Posterior vena cava (tissue), 2 donors: ENCODE measurements at regions not wholly inside any gene's neighbourhood (a gene's known extent, or its start where the extent isn't known, plus 50 kb on each side); places are given as distances from the start of the nearest gene placed in this dataset.

Experiments
- DNase-seq: peaks from one replicate; pipeline ENCODE4 v3.0.0-alpha.2; 2020; ENCODE audit warnings: low spot score
- intact Hi-C, 2 donors: fragments of 100-400 bp; cut with DNase I; formaldehyde crosslinking; loops; one replicate each; pipeline versions ENCODE4 v1.14.1 to v1.14.2; 2022 to 2023
- donor health status: DM: yes; HTN: yes; CAD: no.
- donor health status: DM: yes; HTN: yes; CAD: no.

DNA sequence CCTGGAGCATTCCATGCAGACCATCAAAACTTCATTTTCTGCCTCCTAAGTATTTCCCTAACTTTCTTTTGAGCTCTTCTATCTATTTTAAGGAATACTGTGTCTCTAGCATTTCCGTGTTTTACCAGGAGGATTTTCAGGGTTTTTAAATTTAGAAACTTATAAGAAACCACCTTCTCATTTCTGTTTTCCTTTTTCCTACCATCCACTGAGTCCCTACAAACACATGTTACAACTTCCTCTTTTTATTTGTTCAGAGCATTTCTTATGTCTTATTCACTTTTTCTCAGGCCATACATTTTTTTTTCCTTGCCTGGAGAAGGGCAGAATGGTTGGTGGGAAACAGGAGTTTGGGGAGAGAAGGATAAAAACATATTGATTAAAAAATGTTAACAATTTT lies 130.0 kb upstream of the BMP5 start:
- intact Hi-C loops, result no loop called here
- DNase-seq, result no peak

DNA sequence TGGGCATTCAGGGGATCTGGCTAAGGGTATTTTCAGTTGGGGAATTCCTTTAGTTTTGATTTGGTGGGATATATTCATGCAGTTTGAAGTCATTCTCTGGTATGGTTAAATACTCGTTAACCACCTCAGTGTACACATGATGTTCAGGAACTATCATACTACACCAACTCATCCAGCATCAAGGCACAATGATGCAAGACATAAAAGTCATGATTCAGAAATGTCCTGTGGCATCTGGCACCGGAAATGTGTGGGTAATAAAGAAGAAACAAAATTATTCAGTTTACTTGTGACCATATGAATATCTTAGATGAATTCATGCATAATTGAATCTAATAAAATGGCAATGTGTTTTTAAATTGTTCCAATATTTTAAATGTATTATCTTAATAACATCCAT lies 129.0 kb upstream of the BMP5 start:
- intact Hi-C loops, result no loop called here
- DNase-seq, result no peak

DNA sequence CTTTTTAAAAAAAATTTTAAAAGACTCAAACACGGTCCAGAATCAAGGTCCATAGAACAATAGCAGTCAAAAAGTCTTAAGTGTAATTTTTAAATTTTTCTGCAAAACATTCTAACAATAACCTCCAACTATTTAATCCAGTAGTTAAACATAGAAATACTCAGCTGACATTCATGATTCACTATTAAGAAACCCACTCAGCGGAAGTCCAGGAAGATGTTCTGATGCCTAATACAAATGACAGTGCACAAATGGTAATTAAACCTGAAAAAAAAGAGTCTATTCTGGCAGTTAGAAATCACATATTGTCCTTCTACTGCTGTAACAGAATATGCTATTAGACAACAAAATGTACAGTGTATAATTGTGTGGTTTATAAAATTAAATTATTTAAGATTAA lies 128.2 kb upstream of the BMP5 start:
- intact Hi-C loops, result no loop called here
- no peak for DNase-seq

DNA sequence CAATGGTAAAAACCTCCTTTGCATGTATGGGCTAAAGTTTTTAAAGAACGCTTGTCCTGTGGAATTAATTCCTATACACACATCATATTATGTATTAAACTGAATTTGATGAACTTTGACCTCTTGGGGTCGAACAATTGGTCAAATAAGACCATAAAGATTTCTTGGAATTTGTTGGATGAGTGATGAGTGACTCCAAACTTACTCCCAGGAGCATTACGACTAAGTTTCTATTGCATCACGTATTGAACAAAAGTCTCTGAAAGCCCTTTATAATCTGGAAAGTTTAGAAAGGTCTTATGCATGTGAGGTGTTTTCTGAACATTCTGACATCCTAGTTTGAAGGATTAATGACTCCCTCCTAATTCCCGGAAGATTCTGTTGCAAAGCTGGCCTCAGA lies 126.9 kb upstream of the BMP5 start:
- intact Hi-C loops, result no loop called here
- DNase-seq, result no peak

DNA sequence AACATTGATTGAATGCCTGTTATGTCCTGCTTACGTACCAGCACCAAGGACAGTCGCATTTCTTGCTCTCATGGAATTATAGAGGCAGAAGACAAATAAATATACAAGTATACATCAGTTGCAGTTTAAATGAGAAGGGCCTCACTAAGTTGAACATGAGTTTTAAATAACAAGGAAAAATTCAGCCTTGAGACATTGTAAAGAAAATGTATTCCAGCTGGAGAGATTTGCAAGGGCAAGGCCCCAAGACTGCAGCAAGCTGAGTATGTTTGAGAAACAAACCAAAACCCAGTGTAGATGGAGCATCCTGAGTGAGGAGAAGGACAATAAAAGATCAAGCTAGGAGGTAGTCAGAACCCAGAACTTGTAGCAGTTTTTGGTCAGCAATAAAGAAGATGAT lies 123.2 kb upstream of the BMP5 start:
- intact Hi-C loops, result no loop called here
- DNase-seq, result no peak

DNA sequence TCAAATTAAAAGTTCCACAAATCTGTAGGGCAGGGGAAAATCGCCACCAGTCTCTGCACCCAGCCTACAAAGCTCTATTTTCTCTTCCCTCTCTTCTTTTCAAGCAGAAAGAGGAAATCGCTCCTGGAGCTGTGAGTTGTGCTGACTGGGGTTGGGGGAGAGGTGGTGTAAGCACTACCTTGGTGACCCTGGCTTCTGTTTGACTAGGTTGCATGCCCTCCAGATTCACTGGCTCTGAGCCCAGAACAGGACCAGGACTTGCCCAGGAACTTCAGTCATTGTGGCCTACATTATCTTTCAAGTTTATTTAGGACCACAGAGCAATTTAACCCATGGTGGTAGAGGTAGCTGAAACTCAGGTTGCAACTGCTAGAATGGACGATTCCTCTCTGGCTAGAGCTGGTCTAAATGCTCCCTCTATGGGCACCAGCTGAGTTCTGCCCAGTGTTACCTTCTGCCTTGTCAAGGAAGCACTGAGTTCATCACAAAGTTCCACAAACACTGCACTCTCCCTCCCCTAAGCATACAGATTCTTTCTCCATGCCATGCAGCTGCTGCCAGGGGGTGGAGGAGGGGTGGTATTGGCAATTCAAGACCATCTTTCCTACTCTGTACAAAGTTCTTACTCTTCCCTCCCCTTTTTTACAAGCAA lies 122.0 kb upstream of the BMP5 start:
- DNase-seq, result no peak
- intact Hi-C loops, result no loop called here

DNA sequence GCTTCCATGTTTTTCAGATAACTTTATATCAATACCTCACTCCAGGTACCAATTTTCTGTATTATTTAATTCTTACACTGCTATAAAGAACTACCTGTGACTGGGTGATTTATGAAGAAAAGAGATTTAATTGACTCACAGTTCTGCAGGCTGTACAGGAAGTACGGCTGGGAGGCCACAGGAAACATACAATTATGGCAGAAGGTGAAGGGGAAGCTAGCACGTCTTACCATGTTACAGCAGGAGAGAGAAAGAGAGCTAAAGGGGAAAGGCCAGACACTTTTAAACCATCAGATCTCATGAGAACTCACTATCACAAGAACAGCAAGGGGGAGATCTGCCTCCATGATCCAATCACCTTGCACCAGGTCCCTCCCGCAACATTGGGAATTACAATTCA lies 119.1 kb upstream of the BMP5 start:
- intact Hi-C loops, result no loop called here

DNA sequence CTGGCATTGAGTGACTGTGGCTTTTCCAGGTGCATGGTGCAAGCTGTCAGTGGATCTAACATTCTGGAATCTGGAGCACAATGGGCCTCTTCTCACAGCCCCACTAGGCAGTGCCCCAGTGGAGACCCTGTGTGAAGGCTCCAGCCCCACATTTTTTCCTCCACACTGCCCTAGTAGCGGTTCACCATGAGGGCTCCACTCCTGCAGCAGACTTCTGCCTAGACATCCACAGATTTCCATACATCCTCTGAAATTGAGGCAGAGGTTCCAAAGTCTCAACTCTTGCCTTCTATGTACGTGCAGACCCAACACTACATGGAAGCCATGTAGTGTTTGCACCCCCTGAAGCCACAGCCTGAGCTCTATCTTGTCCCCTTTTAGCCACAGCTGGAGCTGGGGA lies 118.0 kb upstream of the BMP5 start:
- no peak for DNase-seq
- intact Hi-C loops, result no loop called here

More for the DNA sequence above, 119.1 kb upstream of the BMP5 start:
- DNase-seq, result no peak

DNA sequence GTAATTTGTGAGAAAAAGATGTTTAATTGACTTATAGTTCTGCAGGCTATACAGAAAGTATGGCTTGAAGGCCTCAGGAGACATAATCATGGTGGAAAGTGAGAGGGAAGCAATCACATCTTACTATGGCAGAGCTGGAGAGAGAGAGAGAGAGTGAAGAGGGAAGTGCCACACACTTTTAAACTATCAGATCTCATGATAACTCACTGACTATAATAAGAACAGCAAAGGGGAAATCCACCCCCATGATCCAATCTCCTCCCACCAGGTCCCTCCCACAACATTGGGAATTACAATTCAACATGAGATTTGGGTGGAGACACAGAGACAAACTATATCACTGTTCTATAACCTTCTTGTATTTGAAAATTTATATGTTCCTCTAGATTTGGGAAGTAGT lies 117.2 kb upstream of the BMP5 start:
- DNase-seq, result no peak
- intact Hi-C loops, result no loop called here

DNA sequence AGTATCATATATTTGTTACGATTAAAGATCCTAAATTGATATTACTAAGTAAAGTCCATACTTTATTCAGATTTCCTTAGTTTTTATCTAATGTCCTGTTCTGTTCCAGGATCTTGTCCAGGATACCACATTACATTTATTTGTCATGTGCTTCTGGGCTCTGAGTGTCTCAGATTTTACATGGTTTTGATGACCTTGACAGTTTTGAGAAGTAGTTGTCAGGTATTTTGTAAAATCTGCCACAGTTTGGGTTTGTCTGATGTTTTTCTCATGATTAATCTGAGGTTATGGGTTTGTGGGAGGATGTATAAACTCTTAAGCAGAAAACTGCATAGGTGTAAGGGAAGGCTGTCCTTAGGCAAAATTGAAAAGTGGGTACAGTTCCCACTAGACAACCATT lies 109.9 kb upstream of the BMP5 start:
- no peak for DNase-seq
- intact Hi-C loops, result no loop called here

DNA sequence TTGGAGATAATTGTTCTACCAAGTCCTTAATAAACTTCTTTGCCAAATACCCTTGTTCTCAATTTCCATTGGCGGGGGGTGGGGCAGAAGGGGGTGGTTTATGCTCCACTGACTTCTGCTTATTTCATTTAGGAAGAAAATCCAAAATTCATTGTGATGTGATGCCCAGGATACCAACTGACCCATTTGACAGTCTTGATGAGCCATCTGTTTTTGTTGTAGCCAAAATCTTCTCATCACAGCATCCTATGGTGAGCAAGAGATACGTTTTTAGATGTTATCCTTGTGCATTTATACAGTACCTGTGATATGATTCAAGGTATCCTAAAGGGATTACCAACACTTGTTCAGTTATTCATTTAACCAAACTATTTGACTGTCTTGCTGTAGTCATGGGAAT lies 108.5 kb upstream of the BMP5 start:
- no peak for DNase-seq
- intact Hi-C loops, result loop anchor here in 1 of 2 donors (5.0 kb wide), 1 partner anchor 308 kb away; no protein-coding TSS in a partner anchor

DNA sequence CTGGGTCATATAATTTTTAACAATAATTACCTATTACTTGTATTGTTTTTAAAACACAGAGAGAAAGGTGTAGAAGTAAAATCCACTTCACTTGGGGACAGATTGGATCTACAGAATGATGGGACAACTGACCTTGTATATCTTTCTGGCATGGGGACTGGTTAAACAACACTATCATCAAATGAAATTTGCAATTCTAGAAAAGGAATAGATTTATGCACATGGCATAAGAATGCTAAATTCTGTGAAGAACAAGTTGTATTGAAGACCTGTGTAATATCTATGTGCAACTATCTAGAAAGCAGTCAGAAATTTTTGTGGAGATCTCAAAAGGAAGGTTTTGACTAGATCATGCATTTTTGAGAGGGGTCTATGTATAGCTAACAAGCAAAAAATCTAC lies 106.3 kb upstream of the BMP5 start:
- intact Hi-C loops, result loop anchor here in 1 of 2 donors (5.0 kb wide), 1 partner anchor 311 kb away; no protein-coding TSS in a partner anchor
- no peak for DNase-seq

DNA sequence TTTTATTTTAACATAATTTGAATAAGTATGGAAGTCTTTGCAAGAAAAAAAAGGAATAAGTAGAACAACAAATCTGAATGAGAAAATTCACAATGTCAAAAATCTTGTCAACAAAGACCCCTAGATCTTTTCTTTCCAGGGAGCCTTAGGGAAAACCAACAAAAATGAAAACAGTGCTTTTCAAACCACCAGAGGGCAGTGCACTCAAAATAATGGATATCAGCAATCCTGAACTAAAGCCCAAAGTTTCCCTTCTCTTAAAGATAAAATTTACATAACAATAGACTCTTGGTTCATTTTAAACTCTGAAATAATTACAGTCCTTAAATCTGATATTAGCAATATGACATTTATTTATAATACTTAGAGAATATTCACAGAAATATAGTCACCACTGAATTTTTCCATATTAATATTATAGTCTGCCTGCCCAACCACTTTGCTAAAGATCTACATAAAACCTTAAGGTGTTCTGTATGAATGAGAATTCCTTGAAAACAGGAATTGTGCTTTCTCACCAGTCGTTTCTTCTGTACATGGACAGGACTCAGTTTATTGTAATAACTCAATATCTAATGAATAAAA lies 105.3 kb upstream of the BMP5 start:
- intact Hi-C loops, result loop anchor here in 1 of 2 donors (5.0 kb wide), 1 partner anchor 312 kb away; no protein-coding TSS in a partner anchor
- no peak for DNase-seq

DNA sequence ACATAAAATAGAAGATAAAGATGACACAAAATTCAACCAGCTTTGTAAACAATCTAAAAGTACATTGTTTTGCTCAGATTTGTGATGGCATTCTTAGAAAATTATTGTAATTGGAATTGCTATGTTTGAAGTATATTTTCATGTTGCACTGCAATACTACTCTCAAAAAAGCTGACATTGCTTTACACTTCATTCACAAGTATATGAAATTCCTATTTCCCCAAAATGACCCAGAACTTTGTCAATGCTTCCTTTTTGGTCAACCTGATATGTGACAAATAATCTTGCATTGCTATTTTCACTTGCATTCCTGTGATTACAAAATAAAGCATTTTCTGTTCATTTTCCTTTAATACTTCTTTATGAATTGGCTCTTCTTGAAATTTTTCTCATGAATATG lies 104.1 kb upstream of the BMP5 start:
- intact Hi-C loops, result loop anchor here in 1 of 2 donors (2.0 kb wide), 1 partner anchor 319 kb away; no protein-coding TSS in a partner anchor

DNA sequence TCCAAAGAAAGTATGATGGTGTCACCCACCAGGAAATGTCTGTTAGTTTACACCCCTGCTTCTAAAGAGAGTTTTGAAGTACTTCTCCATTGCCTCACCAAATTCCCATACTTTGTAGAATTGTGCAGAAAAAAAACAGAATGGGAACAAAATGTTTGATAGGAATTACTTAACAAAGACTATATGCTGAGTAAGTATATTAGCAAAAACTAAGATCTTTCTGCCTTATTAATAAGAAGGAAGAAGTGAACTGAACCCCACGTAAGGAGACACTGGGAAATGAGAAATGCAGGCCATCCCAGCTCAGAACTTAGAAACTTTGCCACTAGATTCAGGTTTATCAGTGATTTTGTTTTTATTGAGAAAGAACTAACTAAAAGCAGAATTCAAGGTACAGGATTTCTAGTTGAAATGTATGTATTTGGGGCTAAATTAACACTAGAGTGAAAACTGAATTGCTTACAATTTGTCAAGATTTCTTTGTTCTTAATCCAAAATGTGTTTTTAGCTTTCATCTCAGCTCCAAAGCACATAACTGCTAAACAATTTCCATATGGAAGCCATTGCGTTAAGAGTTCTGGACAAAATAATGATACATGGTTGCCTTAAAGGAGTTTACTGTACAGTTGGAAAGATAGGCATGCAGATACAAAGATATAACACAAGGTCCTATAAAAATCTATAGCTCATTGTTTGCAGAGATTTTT lies 102.7 kb upstream of the BMP5 start:
- DNase-seq, result no peak
- intact Hi-C loops, result loop anchor here in 1 of 2 donors (2.0 kb wide), 1 partner anchor 321 kb away; no protein-coding TSS in a partner anchor

More for the DNA sequence above, 104.1 kb upstream of the BMP5 start:
- no peak for DNase-seq

DNA sequence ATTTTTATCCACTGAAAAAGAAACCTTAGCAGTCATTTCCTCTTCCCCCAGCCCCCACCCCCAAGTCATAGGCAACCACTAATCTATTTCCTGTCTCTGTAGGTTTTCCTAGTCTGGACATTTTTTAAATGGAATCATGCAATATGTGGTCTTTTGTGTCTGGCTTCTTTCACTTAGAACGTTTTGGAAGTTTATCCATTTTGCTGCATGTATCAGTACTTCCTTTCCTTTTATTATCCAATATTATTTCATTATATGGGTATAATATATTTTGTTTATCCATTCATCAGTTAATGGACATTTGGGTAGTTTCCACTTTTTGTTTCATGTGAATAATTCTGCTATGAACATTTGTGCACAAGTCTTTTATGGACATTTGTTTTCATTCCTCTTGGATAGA lies 99.3 kb upstream of the BMP5 start:
- no peak for DNase-seq

DNA sequence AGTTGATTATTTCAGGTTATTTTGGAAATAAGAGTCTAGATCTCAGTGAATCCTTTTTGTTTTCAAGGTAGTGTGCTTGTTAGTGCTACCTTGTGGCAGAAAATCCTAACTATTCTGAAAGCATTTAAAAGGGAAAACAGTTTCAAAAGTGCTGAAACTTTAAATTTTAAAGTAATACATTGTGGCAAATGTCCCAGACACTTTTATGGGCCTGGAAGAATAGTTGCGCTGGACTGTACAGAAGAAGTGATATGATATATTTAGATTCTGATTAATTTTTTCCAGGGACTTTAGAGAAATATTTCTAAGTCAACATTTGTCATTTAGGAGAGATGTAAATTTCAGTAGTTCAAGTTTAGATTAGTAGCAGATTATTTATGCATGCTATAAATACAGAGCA lies 96.7 kb upstream of the BMP5 start:
- no peak for DNase-seq
- intact Hi-C loops, result no loop called here

More for the DNA sequence above, 99.3 kb upstream of the BMP5 start:
- intact Hi-C loops, result no loop called here

DNA sequence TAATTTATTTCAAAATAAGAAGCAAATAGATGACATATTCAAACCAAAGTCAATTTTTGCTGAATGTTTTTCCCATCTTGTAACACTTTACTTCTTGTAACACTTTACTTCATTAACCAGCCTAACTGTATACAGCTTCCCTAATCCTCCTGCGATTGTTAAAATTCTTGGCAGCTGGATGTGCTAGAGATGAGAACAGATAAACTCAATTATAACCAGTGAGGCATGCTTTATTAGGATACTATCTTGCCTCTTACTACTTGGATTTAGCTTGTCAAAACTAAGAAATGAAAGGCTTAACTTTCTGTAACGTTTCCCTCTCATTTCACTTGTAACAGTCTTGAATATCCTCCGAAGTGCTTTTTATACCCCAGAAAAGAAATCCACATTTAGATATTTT lies 94.1 kb upstream of the BMP5 start:
- intact Hi-C loops, result no loop called here
- DNase-seq, result no peak

DNA sequence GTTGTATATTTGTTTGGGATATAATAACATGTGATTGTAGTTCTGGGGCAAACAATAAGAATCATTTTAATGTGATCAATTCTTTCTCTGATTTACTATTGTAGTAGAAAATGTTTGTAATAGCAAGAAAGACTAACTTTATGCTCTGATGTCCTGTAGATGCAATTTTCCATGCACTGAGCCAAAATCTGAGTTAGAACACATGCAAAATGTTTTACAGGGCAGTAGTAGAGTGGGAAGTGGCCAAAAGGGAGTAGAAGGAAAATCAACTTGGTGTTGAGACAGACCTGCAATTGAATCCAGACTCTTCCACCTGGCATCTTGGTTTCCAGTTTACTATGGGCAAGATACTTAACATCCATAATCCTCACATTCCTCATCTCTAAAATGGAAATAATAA lies 93.5 kb upstream of the BMP5 start:
- DNase-seq, result no peak

DNA sequence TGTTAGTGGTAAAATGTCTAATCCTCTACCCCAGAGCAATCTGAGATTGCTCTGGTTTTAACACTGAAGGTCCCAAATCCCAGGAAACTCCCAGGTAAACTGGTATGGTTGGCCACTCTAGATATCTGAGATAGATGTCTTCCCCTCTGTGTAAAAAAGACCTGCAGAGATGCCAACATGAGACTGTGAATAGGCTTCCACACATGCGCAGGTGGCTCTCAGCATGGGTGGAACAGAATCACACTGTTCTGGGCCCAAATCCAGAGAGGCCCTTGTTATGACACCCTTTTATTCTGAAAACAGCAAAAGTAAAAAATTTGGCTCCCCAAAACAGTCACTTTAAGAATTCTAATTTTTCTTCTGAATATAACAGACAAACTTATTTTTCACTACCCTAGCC lies 88.7 kb upstream of the BMP5 start:
- intact Hi-C loops, result no loop called here
- DNase-seq, result no peak

More for the DNA sequence above, 93.5 kb upstream of the BMP5 start:
- intact Hi-C loops, result no loop called here

DNA sequence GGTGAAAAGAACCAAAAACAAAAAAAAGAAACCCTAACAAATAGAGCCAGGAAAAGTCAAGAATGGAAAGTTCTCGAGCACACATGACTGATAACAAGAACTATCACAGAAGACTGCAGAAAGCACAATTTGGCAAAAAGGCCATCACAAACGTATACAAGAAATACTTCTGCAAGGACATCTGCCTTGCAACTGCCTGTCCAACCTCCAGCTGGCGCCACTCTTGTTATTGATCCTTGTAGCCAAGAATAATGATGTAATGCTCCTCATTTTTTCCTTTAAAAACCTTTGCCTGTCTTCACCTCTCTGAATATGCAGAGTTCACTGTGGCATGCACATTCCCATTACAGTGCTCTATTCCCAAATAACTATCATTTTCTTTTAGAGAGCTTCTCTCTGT lies 87.9 kb upstream of the BMP5 start:
- no peak for DNase-seq
- intact Hi-C loops, result no loop called here
